SIG-M5 treated with dmso at 0.1 percent for 504 hours (cell line): ENCODE measurements at regions not wholly inside any gene's neighbourhood (a gene's known extent, or its start where the extent isn't known, plus 50 kb on each side); places are given as distances from the start of the nearest gene placed in this dataset.
A peak's percentile ranks its signal among the peaks of the same experiment; 100 is the strongest.

ENCODE experiments used
- DNase-seq: peaks from one replicate; lab custom pipeline; 2025; ENCODE audit not compliant: unreplicated experiment; lab: John Stamatoyannopoulos, UW

- DNase-seq, result no peak
Measured at GRCh38 chr18:14031053-14031452, 101.2 kb downstream of the ZNF519 start.

- no peak for DNase-seq
Measured at GRCh38 chr18:14029512-14029911, 102.7 kb downstream of the ZNF519 start.

GRCh38 chr18:14026199-14026598, 106.0 kb downstream of the ZNF519 start:
- DNase-seq, result no peak

- no peak for DNase-seq
Measured at GRCh38 chr18:14025306-14025940, 106.8 kb downstream of the ZNF519 start.

- no peak for DNase-seq
Measured at GRCh38 chr18:14015416-14015815, 100.1 kb upstream of the MC2R start.

GRCh38 chr18:14014456-14014855, 99.1 kb upstream of the MC2R start:
- no peak for DNase-seq

GRCh38 chr18:14000884-14001283, 85.5 kb upstream of the MC2R start:
- no peak for DNase-seq

- no peak for DNase-seq
Measured at GRCh38 chr18:13999231-13999630, 83.9 kb upstream of the MC2R start.

- DNase-seq, result no peak
Measured at GRCh38 chr18:13998571-13998970, 83.2 kb upstream of the MC2R start.

- DNase-seq, result no peak
Measured at GRCh38 chr18:13993730-13994129, 78.4 kb upstream of the MC2R start.

- no peak for DNase-seq
Measured at GRCh38 chr18:13992826-13993540, 77.6 kb upstream of the MC2R start.

- DNase-seq, result no peak
Measured at GRCh38 chr18:13989199-13989598, 73.9 kb upstream of the MC2R start.

GRCh38 chr18:13987956-13988355, 72.6 kb upstream of the MC2R start:
- DNase-seq, result no peak

GRCh38 chr18:13984080-13984479, 68.7 kb upstream of the MC2R start:
- no peak for DNase-seq

- peak; percentile 32 for DNase-seq
Measured at GRCh38 chr18:13983506-13983905, 68.2 kb upstream of the MC2R start.

GRCh38 chr18:13982126-13982525, 66.8 kb upstream of the MC2R start:
- DNase-seq, result peak; percentile 3

GRCh38 chr18:13973061-13973575, 57.8 kb upstream of the MC2R start:
- DNase-seq, result no peak
